DOHH2 (cell line): ENCODE measurements at regions not wholly inside any gene's neighbourhood (a gene's known extent, or its start where the extent isn't known, plus 50 kb on each side); places are given as distances from the start of the nearest gene placed in this dataset.

Source experiments
- EZH2phosphoT487 ChIP-seq: fragments of 200-600 bp; sonication (generic); IDR thresholded peaks from 2 replicates; pipeline ENCODE4 v1.6.1; 2017; ENCODE audit warnings: borderline replicate concordance, mild to moderate bottlenecking, antibody characterized with exemption, low read length, moderate library complexity, mixed read lengths
- TF ChIP-seq, protein P1 (sequence below): fragments of 200-600 bp; sonication (generic); IDR thresholded peaks from one replicate; pipeline ENCODE4 v1.5.1; 2014; ENCODE audit warnings: antibody characterized with exemption, mild to moderate bottlenecking, low read depth, low read length; ENCODE audit not compliant: poor library complexity, severe bottlenecking

DNA sequence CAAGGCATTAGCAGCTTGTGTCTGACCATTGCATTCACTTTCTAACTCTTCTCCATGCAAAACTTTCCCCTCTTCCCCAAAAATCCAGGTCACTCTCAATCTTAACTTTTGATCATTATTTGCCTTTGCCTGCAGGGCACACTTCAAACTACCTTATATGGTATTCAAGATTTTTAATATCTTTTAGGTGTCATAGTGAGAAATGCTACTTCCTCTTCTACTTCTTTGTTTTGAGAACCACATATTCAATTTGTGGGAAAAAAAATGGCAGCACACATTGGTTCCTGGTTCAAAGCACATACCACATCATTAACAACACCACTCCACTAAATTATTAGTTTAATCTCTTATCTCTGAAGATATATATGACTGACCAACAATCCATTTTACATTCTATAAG is 1267.0 kb upstream of the CITED2 start:
- no peak for TF ChIP-seq EZH2phosphoT487
- TF ChIP-seq, protein P1, sequence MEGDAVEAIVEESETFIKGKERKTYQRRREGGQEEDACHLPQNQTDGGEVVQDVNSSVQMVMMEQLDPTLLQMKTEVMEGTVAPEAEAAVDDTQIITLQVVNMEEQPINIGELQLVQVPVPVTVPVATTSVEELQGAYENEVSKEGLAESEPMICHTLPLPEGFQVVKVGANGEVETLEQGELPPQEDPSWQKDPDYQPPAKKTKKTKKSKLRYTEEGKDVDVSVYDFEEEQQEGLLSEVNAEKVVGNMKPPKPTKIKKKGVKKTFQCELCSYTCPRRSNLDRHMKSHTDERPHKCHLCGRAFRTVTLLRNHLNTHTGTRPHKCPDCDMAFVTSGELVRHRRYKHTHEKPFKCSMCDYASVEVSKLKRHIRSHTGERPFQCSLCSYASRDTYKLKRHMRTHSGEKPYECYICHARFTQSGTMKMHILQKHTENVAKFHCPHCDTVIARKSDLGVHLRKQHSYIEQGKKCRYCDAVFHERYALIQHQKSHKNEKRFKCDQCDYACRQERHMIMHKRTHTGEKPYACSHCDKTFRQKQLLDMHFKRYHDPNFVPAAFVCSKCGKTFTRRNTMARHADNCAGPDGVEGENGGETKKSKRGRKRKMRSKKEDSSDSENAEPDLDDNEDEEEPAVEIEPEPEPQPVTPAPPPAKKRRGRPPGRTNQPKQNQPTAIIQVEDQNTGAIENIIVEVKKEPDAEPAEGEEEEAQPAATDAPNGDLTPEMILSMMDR, result no peak
